ENCODE measurements at regions not wholly inside any gene's neighbourhood (a gene's known extent, or its start where the extent isn't known, plus 50 kb on each side); places are given as distances from the start of the nearest gene placed in this dataset.

DNA sequence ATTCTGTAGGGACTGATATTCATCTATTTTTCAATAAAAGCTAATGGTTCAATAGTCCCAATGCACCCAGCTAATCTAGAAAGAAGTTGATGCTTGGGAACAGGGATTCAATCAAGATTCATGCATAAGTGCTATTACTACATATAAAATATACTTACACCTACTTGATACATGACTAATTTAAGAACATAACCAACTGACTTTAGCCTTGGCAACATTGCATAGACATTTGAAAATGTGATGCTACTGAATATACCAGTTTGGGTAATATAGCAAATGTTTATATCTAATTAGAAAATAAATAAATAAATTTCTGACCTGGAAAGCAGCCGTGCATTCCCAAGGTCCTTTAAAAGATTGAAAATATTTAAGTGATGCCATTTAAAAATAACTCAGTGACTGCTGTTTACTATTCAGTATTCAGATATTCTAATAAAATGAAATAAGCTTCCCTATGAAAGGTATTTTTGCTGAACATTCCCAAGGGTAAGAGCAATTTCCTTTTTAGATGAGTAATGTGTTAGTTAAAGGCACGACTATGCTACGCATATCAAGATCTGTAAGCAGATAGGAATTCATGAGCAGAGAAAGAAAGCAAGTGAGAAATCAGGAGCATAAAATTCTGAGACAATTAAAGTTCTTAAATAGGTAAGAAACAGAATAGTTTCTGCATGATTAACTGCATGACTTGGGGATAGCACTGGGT is 160.6 kb upstream of the SYT1 start:
- no peaks in the 10 kb centered on the region for H3K9me3 ChIP-seq (ENCODE audit: insufficient read depth, low read depth, low read length)
- H3K4me1 ChIP-seq (ENCODE audit: insufficient read depth, low read length, poor library complexity, severe bottlenecking), result no peaks in the 10 kb centered on the region
- H3K79me2 ChIP-seq (ENCODE audit: insufficient read depth, low read length), result no peaks in the 10 kb centered on the region
- no peak overlapping the region for H3K9ac ChIP-seq (ENCODE audit: low read depth, low read length, poor library complexity, severe bottlenecking)
- no peaks in the 10 kb centered on the region for H3F3A ChIP-seq (ENCODE audit: low read depth)
- no peaks in the 10 kb centered on the region for H3K36me3 ChIP-seq (ENCODE audit: insufficient read depth, low read length)
- H3K9me2 ChIP-seq (replicated peaks; ENCODE audit: low read depth, low read length), result no peaks in the 10 kb centered on the region
- H3K4me2 ChIP-seq (ENCODE audit: low read depth, low read length, poor library complexity, severe bottlenecking), result no peak overlapping the region
- H3K27me3 ChIP-seq (ENCODE audit: insufficient read depth, low read length, poor library complexity, severe bottlenecking), result no peaks in the 10 kb centered on the region
- no peak overlapping the region for H3K4me3 ChIP-seq (ENCODE audit: low read length, poor library complexity, severe bottlenecking)
- TF ChIP-seq, protein P1, sequence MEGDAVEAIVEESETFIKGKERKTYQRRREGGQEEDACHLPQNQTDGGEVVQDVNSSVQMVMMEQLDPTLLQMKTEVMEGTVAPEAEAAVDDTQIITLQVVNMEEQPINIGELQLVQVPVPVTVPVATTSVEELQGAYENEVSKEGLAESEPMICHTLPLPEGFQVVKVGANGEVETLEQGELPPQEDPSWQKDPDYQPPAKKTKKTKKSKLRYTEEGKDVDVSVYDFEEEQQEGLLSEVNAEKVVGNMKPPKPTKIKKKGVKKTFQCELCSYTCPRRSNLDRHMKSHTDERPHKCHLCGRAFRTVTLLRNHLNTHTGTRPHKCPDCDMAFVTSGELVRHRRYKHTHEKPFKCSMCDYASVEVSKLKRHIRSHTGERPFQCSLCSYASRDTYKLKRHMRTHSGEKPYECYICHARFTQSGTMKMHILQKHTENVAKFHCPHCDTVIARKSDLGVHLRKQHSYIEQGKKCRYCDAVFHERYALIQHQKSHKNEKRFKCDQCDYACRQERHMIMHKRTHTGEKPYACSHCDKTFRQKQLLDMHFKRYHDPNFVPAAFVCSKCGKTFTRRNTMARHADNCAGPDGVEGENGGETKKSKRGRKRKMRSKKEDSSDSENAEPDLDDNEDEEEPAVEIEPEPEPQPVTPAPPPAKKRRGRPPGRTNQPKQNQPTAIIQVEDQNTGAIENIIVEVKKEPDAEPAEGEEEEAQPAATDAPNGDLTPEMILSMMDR (conservative IDR thresholded peaks at IDR 0.05; ENCODE audit: low read length), result no peak
- TF ChIP-seq EZH2phosphoT487 (IDR thresholded peaks at IDR 0.05; ENCODE audit: borderline replicate concordance), result no peak
- H4K20me1 ChIP-seq (ENCODE audit: insufficient read depth, low read length, poor library complexity, severe bottlenecking), result no peaks in the 10 kb centered on the region
- H2AFZ ChIP-seq (ENCODE audit: low read length), result no peak overlapping the region

DNA sequence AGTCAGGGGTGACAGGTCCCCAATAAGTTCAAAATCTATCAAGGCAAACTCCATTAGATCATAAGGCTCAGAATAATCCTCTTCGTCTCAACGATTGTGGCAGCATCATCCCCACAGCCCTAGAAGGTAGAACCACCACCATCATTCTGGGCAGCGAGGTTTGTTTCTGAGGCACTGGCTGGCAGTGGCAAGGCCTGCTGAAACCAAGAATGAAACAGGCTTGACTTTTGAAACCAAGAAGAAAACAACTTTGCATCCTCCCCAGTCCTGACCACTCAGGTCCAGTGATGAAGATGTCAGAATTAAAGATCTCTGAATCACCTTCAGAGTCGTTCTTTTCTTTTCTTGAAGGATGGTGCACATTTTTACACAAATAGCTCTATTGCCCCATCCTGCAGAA is 152.6 kb upstream of the SYT1 start:
- no peak overlapping the region for H3K9ac ChIP-seq (ENCODE audit: low read depth, low read length, poor library complexity, severe bottlenecking)
- H3K9me2 ChIP-seq (replicated peaks; ENCODE audit: low read depth, low read length), result no peaks in the 10 kb centered on the region
- H3K27me3 ChIP-seq (ENCODE audit: insufficient read depth, low read length, poor library complexity, severe bottlenecking), result no peaks in the 10 kb centered on the region
- H3F3A ChIP-seq (ENCODE audit: low read depth), result no peaks in the 10 kb centered on the region
- no peaks in the 10 kb centered on the region for H3K9me3 ChIP-seq (ENCODE audit: insufficient read depth, low read depth, low read length)
- H4K20me1 ChIP-seq (ENCODE audit: insufficient read depth, low read length, poor library complexity, severe bottlenecking), result no peaks in the 10 kb centered on the region
- no peak for TF ChIP-seq EZH2phosphoT487 (IDR thresholded peaks at IDR 0.05; ENCODE audit: borderline replicate concordance)
- TF ChIP-seq, protein P1 (conservative IDR thresholded peaks at IDR 0.05; ENCODE audit: low read length), result no peak
- no peaks in the 10 kb centered on the region for H3K4me1 ChIP-seq (ENCODE audit: insufficient read depth, low read length, poor library complexity, severe bottlenecking)
- H3K4me2 ChIP-seq (ENCODE audit: low read depth, low read length, poor library complexity, severe bottlenecking), result no peak overlapping the region
- no peak overlapping the region for H3K4me3 ChIP-seq (ENCODE audit: low read length, poor library complexity, severe bottlenecking)
- no peaks in the 10 kb centered on the region for H3K36me3 ChIP-seq (ENCODE audit: insufficient read depth, low read length)
- no peak overlapping the region for H2AFZ ChIP-seq (ENCODE audit: low read length)
- H3K79me2 ChIP-seq (ENCODE audit: insufficient read depth, low read length), result no peaks in the 10 kb centered on the region

DNA sequence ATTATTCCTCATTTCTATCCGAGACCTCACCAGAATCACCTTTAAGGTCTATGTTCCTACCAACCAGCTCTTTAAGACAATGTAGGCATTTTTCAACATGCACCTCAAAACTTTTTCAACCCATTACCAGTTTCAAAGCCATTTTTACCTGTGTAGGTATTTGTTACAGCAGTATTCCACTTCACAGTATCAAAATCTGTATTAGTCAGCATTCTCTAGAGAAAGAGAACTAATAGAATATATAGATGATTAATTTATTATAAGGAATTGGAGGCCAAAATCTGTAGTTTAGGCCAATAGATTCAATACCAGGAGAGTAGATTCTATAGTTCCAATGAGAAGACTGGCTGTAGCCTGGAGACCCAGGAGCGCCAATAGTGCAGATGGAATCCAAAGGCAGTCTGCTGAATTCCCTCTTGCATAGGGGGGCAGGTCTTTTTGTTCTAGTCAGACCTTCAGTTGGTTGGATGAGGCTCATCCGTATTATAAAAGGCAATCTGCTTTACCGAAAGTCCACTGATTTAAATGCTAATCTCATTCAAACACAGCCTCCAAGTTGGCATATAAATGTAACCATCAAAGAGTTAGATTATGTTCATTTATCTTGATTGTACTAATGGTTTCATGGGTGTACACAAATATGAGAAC is 151.6 kb upstream of the SYT1 start:
- no peak for TF ChIP-seq EZH2phosphoT487 (IDR thresholded peaks at IDR 0.05; ENCODE audit: borderline replicate concordance)
- TF ChIP-seq, protein P1 (conservative IDR thresholded peaks at IDR 0.05; ENCODE audit: low read length), result no peak
- Histone ChIP-seq H3F3A (ENCODE audit: low read depth) (no peaks in the 10 kb centered on the region), H3K36me3 (ENCODE audit: insufficient read depth, low read length) (no peaks in the 10 kb centered on the region), H3K79me2 (ENCODE audit: insufficient read depth, low read length) (no peaks in the 10 kb centered on the region), H3K9me2 (replicated peaks; ENCODE audit: low read depth, low read length) (no peaks in the 10 kb centered on the region), H2AFZ (ENCODE audit: low read length) (no peak overlapping the region), H3K27me3 (ENCODE audit: insufficient read depth, low read length, poor library complexity, severe bottlenecking) (no peaks in the 10 kb centered on the region), H3K9me3 (ENCODE audit: insufficient read depth, low read depth, low read length) (no peaks in the 10 kb centered on the region), H4K20me1 (ENCODE audit: insufficient read depth, low read length, poor library complexity, severe bottlenecking) (no peaks in the 10 kb centered on the region), H3K9ac (ENCODE audit: low read depth, low read length, poor library complexity, severe bottlenecking) (no peak overlapping the region), H3K4me1 (ENCODE audit: insufficient read depth, low read length, poor library complexity, severe bottlenecking) (no peaks in the 10 kb centered on the region), H3K4me3 (ENCODE audit: low read length, poor library complexity, severe bottlenecking) (no peak overlapping the region), H3K4me2 (ENCODE audit: low read depth, low read length, poor library complexity, severe bottlenecking) (no peak overlapping the region)

All from Loucy (cell line).